ENCODE measurements at regions not wholly inside any gene's neighbourhood (a gene's known extent, or its start where the extent isn't known, plus 50 kb on each side); places are given as distances from the start of the nearest gene placed in this dataset.

- TF ChIP-seq CTCF (conservative IDR thresholded peaks at IDR 0.05; ENCODE audit: low read depth, low read length), result no peak
- TF ChIP-seq EZH2 (IDR thresholded peaks at IDR 0.05; ENCODE audit: low read length, unreplicated experiment), result no peak
Measured at GRCh38 chr7:98681511-98681910, 64.4 kb downstream of the NPTX2 start.

All from PC-3 (cell line).